ENCODE measurements at regions not wholly inside any gene's neighbourhood (a gene's known extent, or its start where the extent isn't known, plus 50 kb on each side); places are given as distances from the start of the nearest gene placed in this dataset.
A peak's percentile ranks its signal among the peaks of the same experiment; 100 is the strongest.

DNA sequence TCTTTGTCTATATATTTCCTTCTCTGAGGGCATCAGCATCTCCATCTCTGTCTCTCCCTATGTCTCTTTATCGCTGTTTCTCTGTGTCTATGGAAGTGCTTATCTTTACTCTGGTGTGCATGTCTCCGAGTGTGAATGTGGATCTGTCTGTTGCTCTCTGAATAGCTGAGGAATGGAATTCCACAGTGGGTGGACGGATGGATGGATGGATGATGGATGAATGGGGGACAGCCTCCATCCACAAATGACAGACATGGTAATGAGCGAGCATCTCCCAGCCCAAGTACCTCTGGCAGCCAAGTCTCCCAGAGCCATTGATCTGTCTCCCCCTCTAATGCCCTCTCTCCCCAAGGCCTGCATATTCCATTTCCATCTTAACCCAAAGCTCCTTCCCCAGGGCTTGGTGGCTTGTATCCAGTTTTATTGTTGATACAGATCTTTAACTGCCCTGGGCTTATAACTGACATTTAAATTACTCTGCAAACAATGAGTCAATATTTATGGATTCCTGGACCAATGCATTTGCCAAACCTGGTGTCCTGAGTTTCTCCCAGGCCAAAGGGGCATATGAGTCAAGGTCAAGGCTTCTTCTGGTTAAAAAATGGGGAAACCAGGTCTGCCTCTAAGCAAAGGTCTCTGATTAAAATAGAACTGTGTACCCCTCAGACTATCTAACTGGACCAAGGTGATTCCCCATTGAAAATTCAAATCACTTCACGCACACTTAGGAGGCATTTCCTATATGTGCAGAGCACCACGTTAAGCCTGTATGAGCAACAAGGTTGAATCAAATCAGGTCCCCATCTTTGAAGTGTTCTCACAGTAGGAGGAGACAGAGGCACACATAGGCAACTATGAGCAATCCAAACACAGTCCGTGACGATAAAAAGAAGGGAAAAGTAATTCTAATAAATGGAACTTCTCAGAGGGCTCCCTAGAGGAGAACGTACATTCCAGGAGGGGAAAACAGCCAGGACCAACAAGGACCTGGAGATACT lies 109.9 kb downstream of the TLE3 start:
- DNase-seq (ENCODE audit: low read depth, low spot score) (peak; percentile 39), ATAC-seq (peak; percentile 86)
- POLR2A ChIA-PET: no interaction called here
- in situ Hi-C loops (cut with HindIII; ENCODE audit: low pct_unique_long_range_greater_than_20kb, low sequenced_read_pairs) (no loop called here), intact Hi-C loops (cut with micrococcal nuclease; ENCODE audit: unreplicated experiment) (no loop called here)
- no TSS peak for BruUV-seq (replicated peaks)
- no peaks in the 10 kb centered on the region for H3K9me3 ChIP-seq (ENCODE audit: control insufficient read depth, insufficient read depth, low read depth, low read length)
- H3K4me3 ChIP-seq (ENCODE audit: low read depth in 2 of 2, low read length in 2 of 2): no peak overlapping the region
- no peak for TF ChIP-seq SIN3A (IDR thresholded peaks at IDR 0.05; ENCODE audit: borderline replicate concordance, insufficient read depth, low read depth, low read length)
- TF ChIP-seq TCF7L2 (IDR thresholded peaks at IDR 0.05; ENCODE audit: low read depth, low read length): 0 out of 2 replicates have a peak, but pooled peaks have one; percentile 33
- no peak for TF ChIP-seq CTCF (IDR thresholded peaks at IDR 0.05)
- peak; percentile 89 for TF ChIP-seq POLR2AphosphoS5 (IDR thresholded peaks at IDR 0.05; ENCODE audit: low read depth, low read length)
- TF ChIP-seq, protein P1, sequence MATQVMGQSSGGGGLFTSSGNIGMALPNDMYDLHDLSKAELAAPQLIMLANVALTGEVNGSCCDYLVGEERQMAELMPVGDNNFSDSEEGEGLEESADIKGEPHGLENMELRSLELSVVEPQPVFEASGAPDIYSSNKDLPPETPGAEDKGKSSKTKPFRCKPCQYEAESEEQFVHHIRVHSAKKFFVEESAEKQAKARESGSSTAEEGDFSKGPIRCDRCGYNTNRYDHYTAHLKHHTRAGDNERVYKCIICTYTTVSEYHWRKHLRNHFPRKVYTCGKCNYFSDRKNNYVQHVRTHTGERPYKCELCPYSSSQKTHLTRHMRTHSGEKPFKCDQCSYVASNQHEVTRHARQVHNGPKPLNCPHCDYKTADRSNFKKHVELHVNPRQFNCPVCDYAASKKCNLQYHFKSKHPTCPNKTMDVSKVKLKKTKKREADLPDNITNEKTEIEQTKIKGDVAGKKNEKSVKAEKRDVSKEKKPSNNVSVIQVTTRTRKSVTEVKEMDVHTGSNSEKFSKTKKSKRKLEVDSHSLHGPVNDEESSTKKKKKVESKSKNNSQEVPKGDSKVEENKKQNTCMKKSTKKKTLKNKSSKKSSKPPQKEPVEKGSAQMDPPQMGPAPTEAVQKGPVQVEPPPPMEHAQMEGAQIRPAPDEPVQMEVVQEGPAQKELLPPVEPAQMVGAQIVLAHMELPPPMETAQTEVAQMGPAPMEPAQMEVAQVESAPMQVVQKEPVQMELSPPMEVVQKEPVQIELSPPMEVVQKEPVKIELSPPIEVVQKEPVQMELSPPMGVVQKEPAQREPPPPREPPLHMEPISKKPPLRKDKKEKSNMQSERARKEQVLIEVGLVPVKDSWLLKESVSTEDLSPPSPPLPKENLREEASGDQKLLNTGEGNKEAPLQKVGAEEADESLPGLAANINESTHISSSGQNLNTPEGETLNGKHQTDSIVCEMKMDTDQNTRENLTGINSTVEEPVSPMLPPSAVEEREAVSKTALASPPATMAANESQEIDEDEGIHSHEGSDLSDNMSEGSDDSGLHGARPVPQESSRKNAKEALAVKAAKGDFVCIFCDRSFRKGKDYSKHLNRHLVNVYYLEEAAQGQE (IDR thresholded peaks at IDR 0.05; ENCODE audit: insufficient read depth in 1 of 2, low read depth in 2 of 2, low read length in 1 of 2): peak in 1 of 2 experiments; percentile 27; a peak in 1 of 4 replicates
- H3K4me1 ChIP-seq (ENCODE audit: control insufficient read depth, insufficient read depth, low read length): peaks cover 55% of the 10 kb centered on the region
- CTCF ChIA-PET: no interaction called here
- peak overlapping the region; percentile 89 for H3K27ac ChIP-seq (ENCODE audit: low read length)
- no peaks in the 10 kb centered on the region for H3K36me3 ChIP-seq (ENCODE audit: control insufficient read depth, insufficient read depth, low read length)
- H3K27me3 ChIP-seq (ENCODE audit: control insufficient read depth, insufficient read depth, low read length): no peaks in the 10 kb centered on the region

DNA sequence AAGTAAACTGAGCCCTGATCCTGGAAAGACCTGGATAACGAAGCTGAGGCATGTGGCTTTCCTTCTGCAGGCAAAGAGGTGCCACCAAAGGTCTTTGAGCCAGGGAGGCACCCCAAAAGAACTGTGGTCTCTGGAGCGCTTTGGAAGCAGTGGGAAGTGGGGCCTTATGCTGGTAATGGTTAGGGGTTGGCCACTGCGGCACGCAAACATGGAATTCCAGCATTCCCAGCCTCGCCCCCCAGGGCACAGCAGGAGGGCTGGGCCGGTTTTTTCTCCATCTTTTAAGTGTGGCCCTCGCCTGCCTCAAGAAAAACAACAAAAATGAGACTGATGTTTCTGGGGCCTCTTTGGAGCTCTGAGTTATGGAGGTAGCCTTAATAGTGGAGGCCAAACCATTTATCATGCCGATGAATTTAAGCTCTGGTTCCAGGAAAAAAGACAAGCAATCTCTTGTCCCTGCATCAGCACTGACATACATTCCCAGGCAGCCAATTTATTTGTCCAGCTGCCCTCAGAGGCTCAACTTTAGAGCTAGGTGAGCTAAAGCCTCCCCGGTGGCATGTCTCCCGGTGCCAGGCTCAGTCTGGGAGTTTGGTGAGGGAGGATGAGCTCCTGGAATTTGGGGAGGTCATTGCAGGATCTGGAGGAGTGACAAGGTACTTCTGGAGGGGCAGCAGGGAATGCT lies 109.0 kb downstream of the TLE3 start:
- no TSS peak for BruUV-seq (replicated peaks)
- ChIA-PET CTCF (no interaction called here), POLR2A (no interaction called here)
- in situ Hi-C loops (cut with HindIII; ENCODE audit: low pct_unique_long_range_greater_than_20kb, low sequenced_read_pairs): no loop called here
- intact Hi-C loops (cut with micrococcal nuclease; ENCODE audit: unreplicated experiment): no loop called here
- Histone ChIP-seq H3K27me3 (ENCODE audit: control insufficient read depth, insufficient read depth, low read length) (no peaks in the 10 kb centered on the region), H3K4me1 (ENCODE audit: control insufficient read depth, insufficient read depth, low read length) (peaks cover 47% of the 10 kb centered on the region), H3K27ac (ENCODE audit: low read length) (peak overlapping the region; percentile 89), H3K36me3 (ENCODE audit: control insufficient read depth, insufficient read depth, low read length) (no peaks in the 10 kb centered on the region), H3K4me3 (ENCODE audit: low read depth in 2 of 2, low read length in 2 of 2) (no peak overlapping the region), H3K9me3 (ENCODE audit: control insufficient read depth, insufficient read depth, low read depth, low read length) (no peaks in the 10 kb centered on the region)
- no peak for TF ChIP-seq TCF7L2 (IDR thresholded peaks at IDR 0.05; ENCODE audit: low read depth, low read length)
- TF ChIP-seq, protein P1 (IDR thresholded peaks at IDR 0.05; ENCODE audit: insufficient read depth in 1 of 2, low read depth in 2 of 2, low read length in 1 of 2): no peak
- no peak for TF ChIP-seq CTCF (IDR thresholded peaks at IDR 0.05)
- no peak for TF ChIP-seq SIN3A (IDR thresholded peaks at IDR 0.05; ENCODE audit: borderline replicate concordance, insufficient read depth, low read depth, low read length)
- TF ChIP-seq POLR2AphosphoS5 (IDR thresholded peaks at IDR 0.05; ENCODE audit: low read depth, low read length): no peak
- ATAC-seq (no peak), DNase-seq (ENCODE audit: low read depth, low spot score) (no peak)
